ENCODE measurements at regions not wholly inside any gene's neighbourhood (a gene's known extent, or its start where the extent isn't known, plus 50 kb on each side); places are given as distances from the start of the nearest gene placed in this dataset.

GRCh38 chr3:124298951-124299350 lies 307.0 kb upstream of the ROPN1 start:
- Histone ChIP-seq H3K4me3 (replicated peaks; ENCODE audit: insufficient read depth, low read length) (no peak overlapping the region), H3K27me3 (ENCODE audit: insufficient read depth, poor library complexity, severe bottlenecking) (no peaks in the 10 kb centered on the region), H3K27ac (replicated peaks) (no peak overlapping the region)
- no peak for TF ChIP-seq REST (IDR thresholded peaks at IDR 0.05; ENCODE audit: insufficient replicate concordance, low read depth)
- no peak for TF ChIP-seq POLR2AphosphoS5 (IDR thresholded peaks at IDR 0.05; ENCODE audit: low read depth)
- no peak for TF ChIP-seq CTCF (IDR thresholded peaks at IDR 0.05; ENCODE audit: insufficient read depth, low read length)
- DNase-seq (ENCODE audit: low read depth in 1 of 2, low spot score in 1 of 2) = no peak

- TF ChIP-seq GABPA (IDR thresholded peaks at IDR 0.05; ENCODE audit: low read depth) (no peak), SPI1 (IDR thresholded peaks at IDR 0.05; ENCODE audit: borderline replicate concordance, low read depth) (no peak), POLR2AphosphoS5 (IDR thresholded peaks at IDR 0.05; ENCODE audit: low read depth) (no peak), REST (IDR thresholded peaks at IDR 0.05; ENCODE audit: insufficient replicate concordance, low read depth) (no peak), CTCF (IDR thresholded peaks at IDR 0.05; ENCODE audit: insufficient read depth, low read length) (no peak)
- no peak for DNase-seq (ENCODE audit: low read depth in 1 of 2, low spot score in 1 of 2)
- Histone ChIP-seq H3K4me3 (replicated peaks; ENCODE audit: insufficient read depth, low read length) (no peak overlapping the region), H3K27me3 (ENCODE audit: insufficient read depth, poor library complexity, severe bottlenecking) (no peaks in the 10 kb centered on the region), H3K27ac (replicated peaks) (no peak overlapping the region)
Measured at GRCh38 chr3:124299831-124300230, 307.9 kb upstream of the ROPN1 start.

- Histone ChIP-seq H3K27me3 (ENCODE audit: insufficient read depth, poor library complexity, severe bottlenecking) (no peaks in the 10 kb centered on the region), H3K27ac (replicated peaks) (no peak overlapping the region), H3K4me3 (replicated peaks; ENCODE audit: insufficient read depth, low read length) (no peak overlapping the region)
- TF ChIP-seq POLR2AphosphoS5 (IDR thresholded peaks at IDR 0.05; ENCODE audit: low read depth) = no peak
- TF ChIP-seq GABPA (IDR thresholded peaks at IDR 0.05; ENCODE audit: low read depth) = no peak
- TF ChIP-seq CTCF (IDR thresholded peaks at IDR 0.05; ENCODE audit: insufficient read depth, low read length) = no peak
- TF ChIP-seq SPI1 (IDR thresholded peaks at IDR 0.05; ENCODE audit: borderline replicate concordance, low read depth) = no peak
- TF ChIP-seq REST (IDR thresholded peaks at IDR 0.05; ENCODE audit: insufficient replicate concordance, low read depth) = no peak
- no peak for DNase-seq (ENCODE audit: low read depth in 1 of 2, low spot score in 1 of 2)
Measured at GRCh38 chr3:124300416-124300815, 308.5 kb upstream of the ROPN1 start.
